Common myeloid progenitor, CD34-positive (primary cell): ENCODE measurements at regions not wholly inside any gene's neighbourhood (a gene's known extent, or its start where the extent isn't known, plus 50 kb on each side); places are given as distances from the start of the nearest gene placed in this dataset.
A peak's percentile ranks its signal among the peaks of the same experiment; 100 is the strongest.

Experiments used
- CTCF ChIA-PET: fragments of 350-600 bp; sonication (Branson Sonifier 250); formaldehyde crosslinking; loops from one replicate; lab custom pipeline; 2021; ENCODE audit warnings: antibody characterized with exemption; lab: Charles Lee
- POLR2A ChIA-PET: fragments of 350-600 bp; sonication (Branson Sonifier 250); formaldehyde crosslinking; loops from one replicate; lab custom pipeline; 2021; ENCODE audit warnings: antibody characterized with exemption; lab: Charles Lee
- DNase-seq, 3 donors: peaks; one replicate each; pipeline versions ENCODE4 v3.0.0 to v3.0.0-alpha.2; 2013
- H3K27ac ChIP-seq, 2 experiments: 1 replicate in 1 of 2; 2 replicates in 1 of 2; pipeline ENCODE4 v1.7.0; 2013; ENCODE audit warnings: inconsistent platforms in 2 of 2, low read length in 2 of 2, mild to moderate bottlenecking in 2 of 2, low read depth in 1 of 2, moderate library complexity in 1 of 2; ENCODE audit not compliant: severe bottlenecking in 2 of 2, insufficient read depth in 1 of 2, poor library complexity in 1 of 2
- H3K27me3 ChIP-seq, 5 experiments: replicated peaks in 2 of 5; 1 replicate in 3 of 5; 2 replicates in 2 of 5; pipeline versions ENCODE4 v1.6.1 to v1.7.0; 2013; ENCODE audit warnings: low read length in 4 of 5, mild to moderate bottlenecking in 2 of 5, moderate library complexity in 2 of 5, inconsistent platforms in 1 of 5; ENCODE audit not compliant: insufficient read depth in 5 of 5, control insufficient read depth in 4 of 5
- H3K36me3 ChIP-seq, 4 experiments: 1 replicate in 2 of 4; 2 replicates in 2 of 4; pipeline versions ENCODE4 v1.6.1 to v1.7.0; 2013; ENCODE audit warnings: low read length in 3 of 4, control low read depth in 1 of 4, mild to moderate bottlenecking in 1 of 4; ENCODE audit not compliant: control insufficient read depth in 4 of 4, insufficient read depth in 4 of 4
- H3K4me1 ChIP-seq, 4 experiments: 1 replicate in 3 of 4; 2 replicates in 1 of 4; pipeline versions ENCODE4 v1.6.1 to v1.7.1; 2013; ENCODE audit warnings: low read length in 3 of 4, mild to moderate bottlenecking in 3 of 4, control low read depth in 1 of 4, inconsistent platforms in 1 of 4, moderate library complexity in 1 of 4; ENCODE audit not compliant: control insufficient read depth in 4 of 4, insufficient read depth in 4 of 4; ENCODE audit errors: control extremely low read depth in 1 of 4
- H3K4me3 ChIP-seq, 7 experiments: 1 replicate in 4 of 7; 2 replicates in 3 of 7; pipeline versions ENCODE4 v1.5.1 to v1.7.0; 2013; ENCODE audit warnings: mild to moderate bottlenecking in 7 of 7, low read length in 6 of 7, moderate library complexity in 6 of 7, inconsistent platforms in 2 of 7, low read depth in 2 of 7, control low read depth in 1 of 7; ENCODE audit not compliant: insufficient read depth in 4 of 7, control insufficient read depth in 1 of 7; ENCODE audit errors: extremely low read depth in 1 of 7
- H3K9me3 ChIP-seq, 5 experiments: 1 replicate in 4 of 5; 2 replicates in 1 of 5; pipeline versions ENCODE4 v1.6.1 to v1.7.1; 2013; ENCODE audit warnings: low read length in 4 of 5, mild to moderate bottlenecking in 2 of 5, inconsistent platforms in 1 of 5, low read depth in 1 of 5, moderate library complexity in 1 of 5; ENCODE audit not compliant: control insufficient read depth in 4 of 5, insufficient read depth in 2 of 5; ENCODE audit errors: control extremely low read depth in 1 of 5
- WGBS: methylation state at CpG from one replicate; pipeline ENCODE4 v1.1.5; 2013; ENCODE audit not compliant: insufficient coverage; 5-methylcytosine and 5-hydroxymethylcytosine counted together

GRCh38 chr1:212155219-212155618, 119.7 kb downstream of the DTL start:
- no peaks in the 10 kb centered on the region for H3K27me3 ChIP-seq
- H3K36me3 ChIP-seq = no peaks in the 10 kb centered on the region
- DNase-seq = no peak
- H3K4me3 ChIP-seq = no peak overlapping the region
- peaks cover 0 to 4% (median 0%) of the 10 kb centered on the region in 5 experiments for H3K9me3 ChIP-seq
- CTCF ChIA-PET = interaction anchor here (1.3 kb wide), 1 partner anchor 44 kb away, joined by 3 read pairs; no protein-coding TSS in a partner anchor
- H3K27ac ChIP-seq = no peak overlapping the region
- peaks cover 11 to 38% (median 28%) of the 10 kb centered on the region in 4 experiments for H3K4me1 ChIP-seq
- POLR2A ChIA-PET = no interaction called here

- H3K9me3 ChIP-seq = peaks cover 0 to 4% (median 0%) of the 10 kb centered on the region in 5 experiments
- H3K4me1 ChIP-seq = peaks cover 16 to 40% (median 37%) of the 10 kb centered on the region in 4 experiments
- no peak for DNase-seq
- H3K27ac ChIP-seq = no peak overlapping the region
- H3K27me3 ChIP-seq = no peaks in the 10 kb centered on the region
- 74% methylated on average over 6 of the region's 6 CpGs for WGBS
- CTCF ChIA-PET = no interaction called here
- H3K36me3 ChIP-seq = no peaks in the 10 kb centered on the region
- H3K4me3 ChIP-seq = no peak overlapping the region
- POLR2A ChIA-PET = no interaction called here
Measured at GRCh38 chr1:212157252-212157651, 121.7 kb downstream of the DTL start.

GRCh38 chr1:212158912-212159796, 123.6 kb downstream of the DTL start:
- Histone ChIP-seq H3K27ac (no peak overlapping the region), H3K4me1 (peaks cover 13 to 42% (median 39%) of the 10 kb centered on the region in 4 experiments), H3K4me3 (no peak overlapping the region), H3K27me3 (no peaks in the 10 kb centered on the region), H3K36me3 (no peaks in the 10 kb centered on the region), H3K9me3 (peaks cover 0 to 4% (median 0%) of the 10 kb centered on the region in 5 experiments)
- DNase-seq = peak in 2 of 3 donors; percentile 51 to 54
- ChIA-PET POLR2A (no interaction called here), CTCF (interaction anchor here (1.1 kb wide), 1 partner anchor 132 kb away, joined by 3 read pairs; no protein-coding TSS in a partner anchor)
- WGBS = 96% methylated on average over 5 of the region's 7 CpGs

GRCh38 chr1:212161231-212161781, 123.9 kb upstream of the PPP2R5A start:
- ChIA-PET POLR2A (no interaction called here), CTCF (interaction anchor here (1.1 to 3.1 kb wide), 3 partner anchors 8 to 90 kb away, joined by 3 to 22 read pairs (median 3); no protein-coding TSS in a partner anchor)
- 80% methylated on average over 1 of the region's 2 CpGs for WGBS

GRCh38 chr1:212162635-212163034, 122.6 kb upstream of the PPP2R5A start:
- 10% methylated on average over 2 of the region's 5 CpGs for WGBS
- POLR2A ChIA-PET = no interaction called here
- Histone ChIP-seq H3K4me1 (peaks cover 15 to 56% (median 54%) of the 10 kb centered on the region in 4 experiments), H3K4me3 (peak overlapping the region in 3 of 7 experiments; percentile 23 to 59 (median 40)), H3K27me3 (no peaks in the 10 kb centered on the region), H3K9me3 (no peaks in the 10 kb centered on the region), H3K36me3 (no peaks in the 10 kb centered on the region), H3K27ac (no peak overlapping the region)
- DNase-seq = peak; percentile 40 to 80 (median 77)
- CTCF ChIA-PET = interaction anchor here (1.1 to 3.1 kb wide), 2 partner anchors 10 to 31 kb away, joined by 3 to 22 read pairs; no protein-coding TSS in a partner anchor

More at GRCh38 chr1:212161231-212161781, 123.9 kb upstream of the PPP2R5A start:
- Histone ChIP-seq H3K36me3 (no peaks in the 10 kb centered on the region), H3K27ac (no peak overlapping the region), H3K9me3 (no peaks in the 10 kb centered on the region), H3K4me1 (peaks cover 15 to 48% (median 44%) of the 10 kb centered on the region in 4 experiments), H3K27me3 (no peaks in the 10 kb centered on the region), H3K4me3 (peak overlapping the region in 1 of 7 experiments; percentile 25)
- peak in 2 of 3 donors; percentile 63 to 74 for DNase-seq

GRCh38 chr1:212164095-212164872, 120.9 kb upstream of the PPP2R5A start:
- Histone ChIP-seq H3K27ac (no peak overlapping the region), H3K4me1 (peaks cover 15 to 53% (median 49%) of the 10 kb centered on the region in 4 experiments), H3K27me3 (no peaks in the 10 kb centered on the region), H3K4me3 (no peak overlapping the region), H3K36me3 (no peaks in the 10 kb centered on the region), H3K9me3 (no peaks in the 10 kb centered on the region)
- DNase-seq = no peak
- POLR2A ChIA-PET = no interaction called here
- CTCF ChIA-PET = interaction anchor here (0.5 to 2.0 kb wide), 2 partner anchors 94 kb away, joined by 6 read pairs; no protein-coding TSS in a partner anchor
- 100% methylated on average over 2 of the region's 5 CpGs for WGBS
